SH-SY5Y (cell line): ENCODE measurements at regions not wholly inside any gene's neighbourhood (a gene's known extent, or its start where the extent isn't known, plus 50 kb on each side); places are given as distances from the start of the nearest gene placed in this dataset.

ENCODE experiments used
- GATA2 ChIP-seq: IDR thresholded peaks from 2 replicates; pipeline ENCODE4 v1.6.1; 2011; ENCODE audit warnings: mild to moderate bottlenecking, low read depth, low read length
- GATA3 ChIP-seq: IDR thresholded peaks from 2 replicates; pipeline ENCODE4 v1.6.1; 2011; ENCODE audit warnings: low read depth, mild to moderate bottlenecking, low read length, moderate library complexity

DNA sequence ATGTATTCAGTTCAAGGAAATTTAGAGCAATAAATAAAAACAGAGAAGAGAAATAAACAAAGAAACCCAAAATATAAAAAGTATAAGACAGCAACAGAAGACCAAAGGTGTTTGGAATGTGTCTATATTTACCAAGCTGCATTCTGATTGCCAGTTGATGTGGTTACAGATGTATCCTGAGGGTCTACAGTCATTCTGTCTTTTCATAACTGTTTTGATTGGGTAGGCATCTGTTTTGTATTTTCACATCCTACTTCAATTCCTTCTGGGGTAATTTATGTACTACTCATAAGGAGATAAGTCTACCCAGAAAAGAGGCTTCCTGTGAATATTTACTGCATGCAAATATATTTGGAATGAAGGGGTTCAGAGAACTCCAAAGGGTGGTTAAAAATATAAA is 596.8 kb upstream of the GCFC2 start:
- TF ChIP-seq GATA2 (no peak), GATA3 (no peak)

DNA sequence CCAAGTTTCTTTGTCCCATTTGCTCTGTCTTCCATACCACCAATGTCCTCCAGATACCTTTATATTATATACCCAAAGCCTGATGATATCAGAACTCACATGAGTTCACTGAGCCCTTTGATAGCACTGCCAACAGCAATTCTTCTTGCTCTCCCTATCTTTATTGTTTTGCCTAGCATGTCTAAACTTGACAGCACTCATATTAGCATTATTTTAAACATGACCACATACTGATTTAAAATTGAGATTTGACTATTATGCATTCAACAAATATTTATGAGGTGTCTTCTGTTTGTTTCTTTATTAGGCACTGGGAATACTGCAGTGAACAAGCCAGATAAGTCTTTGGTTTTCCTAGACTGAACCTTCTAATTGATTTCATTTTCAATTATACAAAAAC is 587.3 kb upstream of the GCFC2 start:
- no peak for TF ChIP-seq GATA3
- TF ChIP-seq GATA2: no peak

DNA sequence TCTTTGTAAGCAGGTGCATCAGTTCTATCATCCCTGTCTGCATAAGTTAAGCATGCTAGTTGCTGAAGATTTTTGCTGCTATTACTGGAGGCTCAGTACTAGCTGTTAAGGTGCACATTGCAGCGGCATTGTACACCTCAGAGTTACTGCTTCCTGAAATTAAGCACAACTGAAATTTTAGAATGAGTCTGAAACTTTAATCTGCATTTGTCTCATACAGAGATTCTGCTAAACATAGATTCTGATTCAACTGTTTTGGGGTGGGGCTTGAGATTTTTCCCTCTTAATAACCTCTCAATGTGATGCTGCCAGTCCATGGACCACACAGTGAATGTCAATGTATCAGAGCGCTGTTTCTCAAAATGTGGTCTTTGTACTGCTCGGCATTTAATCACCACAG is 585.7 kb upstream of the GCFC2 start:
- TF ChIP-seq GATA2 (no peak), GATA3 (no peak)

DNA sequence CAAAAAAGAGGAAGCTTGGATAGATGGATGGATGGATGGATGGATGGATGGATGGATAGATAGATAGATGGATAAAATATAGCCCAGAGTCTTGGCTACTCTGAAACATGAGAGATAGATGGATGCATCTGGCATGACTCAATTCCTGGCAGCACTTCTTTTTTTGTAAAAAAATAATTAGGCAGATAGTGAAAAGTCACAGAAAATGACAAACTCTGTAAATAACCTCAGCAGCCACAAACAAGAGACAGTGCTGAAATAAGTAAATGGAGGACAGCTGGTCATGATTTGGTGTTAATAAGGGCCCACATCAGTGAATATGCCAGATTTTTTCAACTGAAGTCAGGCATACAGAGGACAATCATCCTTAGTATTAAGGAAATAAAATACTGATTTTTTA is 585.0 kb upstream of the GCFC2 start:
- TF ChIP-seq GATA2: peak; percentile 27; the same call in 1 of the 2 replicates
- TF ChIP-seq GATA3: no peak

DNA sequence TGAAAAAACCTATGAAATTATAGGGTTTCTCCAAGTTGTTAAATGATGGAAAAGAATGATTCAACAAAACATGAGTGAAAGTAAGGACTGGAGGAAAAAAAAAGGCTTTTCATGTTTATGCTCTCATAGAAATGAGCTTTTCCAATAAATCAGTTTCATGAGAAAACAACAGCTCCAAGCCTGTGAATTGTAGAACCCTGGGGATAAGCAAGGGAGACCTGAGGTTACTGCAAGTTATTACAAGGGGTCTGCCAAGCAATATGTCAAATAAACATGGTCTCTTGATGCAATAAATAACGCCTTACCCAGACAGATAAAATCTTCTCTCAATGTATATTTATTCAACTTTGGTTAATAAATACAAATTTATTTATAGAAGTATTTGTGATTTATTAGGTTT is 577.9 kb upstream of the GCFC2 start:
- TF ChIP-seq GATA2: no peak
- no peak for TF ChIP-seq GATA3

DNA sequence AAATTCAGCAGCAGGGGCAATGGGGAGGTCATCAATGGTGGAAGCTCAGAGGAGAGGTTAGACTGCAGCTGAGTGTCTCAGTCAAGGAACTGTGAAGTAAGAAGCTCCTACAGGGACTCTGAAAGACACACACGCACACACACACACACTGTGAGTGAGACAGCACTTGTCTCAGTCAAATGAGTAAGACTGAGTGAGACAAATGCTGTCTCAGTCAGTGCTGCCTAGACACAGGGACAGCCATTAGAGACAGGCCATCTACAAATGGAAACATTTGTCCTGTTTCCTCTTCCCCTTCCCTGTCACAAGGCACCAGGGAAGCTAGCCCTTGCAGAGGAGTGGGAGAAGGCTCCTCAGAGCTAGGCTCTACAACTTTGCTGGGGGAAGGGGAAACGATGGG is 577.4 kb upstream of the GCFC2 start:
- TF ChIP-seq GATA3: no peak
- TF ChIP-seq GATA2: no peak

DNA sequence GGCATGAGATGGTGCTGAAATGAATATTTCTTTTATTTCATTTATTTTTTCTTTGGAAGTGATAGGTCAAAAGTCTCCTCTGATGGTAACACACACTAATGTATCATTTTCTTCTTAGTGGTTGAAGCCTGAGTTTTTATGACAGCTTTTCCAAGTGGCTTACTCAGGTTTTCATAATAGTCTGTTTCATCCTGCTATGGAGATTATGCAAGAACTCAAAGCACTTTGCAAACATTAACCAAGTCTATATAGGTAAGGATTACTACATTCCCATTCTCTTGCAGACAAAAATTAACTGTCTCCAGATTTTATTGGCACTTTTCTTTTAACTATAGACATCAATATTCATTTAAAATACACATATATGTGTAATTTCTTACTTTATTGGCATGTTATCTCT is 572.6 kb upstream of the GCFC2 start:
- TF ChIP-seq GATA2 (no peak), GATA3 (no peak)

DNA sequence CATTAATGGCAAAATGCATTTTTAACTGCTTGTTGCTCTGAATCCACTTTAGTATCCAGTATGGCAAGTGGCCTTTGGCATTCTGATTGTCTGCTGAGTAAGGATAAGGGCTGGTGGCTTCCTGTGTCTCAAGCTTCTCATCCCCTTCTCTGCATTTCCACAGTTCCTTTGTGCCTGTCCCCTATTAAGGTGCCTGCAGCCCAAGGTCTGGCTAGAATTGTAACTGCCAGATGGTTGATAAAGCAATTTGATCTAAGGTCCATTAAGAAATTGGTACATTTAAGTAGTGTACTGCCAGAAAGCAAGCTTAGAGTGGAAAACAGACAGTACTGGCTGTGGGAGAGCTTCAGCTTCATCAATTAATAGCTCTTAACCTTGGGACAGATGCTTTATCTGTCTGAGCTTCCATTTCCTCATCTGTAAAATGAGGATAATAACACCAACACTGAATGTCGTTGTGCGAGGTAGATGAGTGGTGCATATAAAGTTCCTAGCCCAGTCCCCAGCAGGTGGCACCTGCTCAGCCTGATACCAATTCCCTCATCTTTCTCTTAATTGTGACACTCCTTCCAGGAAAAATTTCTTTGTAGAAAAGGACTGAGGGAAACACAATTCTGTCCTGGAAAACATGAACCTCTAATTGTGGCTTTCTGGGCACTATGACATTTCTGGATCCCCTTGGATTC is 570.6 kb upstream of the GCFC2 start:
- TF ChIP-seq GATA2: peak; percentile 44
- TF ChIP-seq GATA3: 0 out of 2 replicates have a peak, but pooled peaks have one; percentile 11

DNA sequence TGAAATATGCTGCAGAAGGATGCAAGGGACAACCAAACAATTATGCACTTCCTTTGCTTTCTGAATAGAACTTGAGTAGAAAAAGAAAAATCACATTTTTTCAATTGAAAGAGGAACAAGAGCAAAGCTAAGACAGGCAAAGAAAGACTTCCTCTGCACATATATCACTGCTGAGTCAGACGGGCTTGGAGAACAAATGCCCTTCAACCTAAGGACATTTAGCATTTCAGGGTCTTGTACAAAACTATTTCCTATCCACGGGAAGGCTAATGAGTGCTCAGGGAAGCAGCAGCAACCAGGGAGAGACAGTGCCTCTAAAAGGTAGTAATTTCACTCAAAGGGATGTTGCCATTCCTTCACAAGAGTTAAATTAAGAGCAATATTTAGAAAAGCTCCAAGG is 570.0 kb upstream of the GCFC2 start:
- no peak for TF ChIP-seq GATA3
- no peak for TF ChIP-seq GATA2

DNA sequence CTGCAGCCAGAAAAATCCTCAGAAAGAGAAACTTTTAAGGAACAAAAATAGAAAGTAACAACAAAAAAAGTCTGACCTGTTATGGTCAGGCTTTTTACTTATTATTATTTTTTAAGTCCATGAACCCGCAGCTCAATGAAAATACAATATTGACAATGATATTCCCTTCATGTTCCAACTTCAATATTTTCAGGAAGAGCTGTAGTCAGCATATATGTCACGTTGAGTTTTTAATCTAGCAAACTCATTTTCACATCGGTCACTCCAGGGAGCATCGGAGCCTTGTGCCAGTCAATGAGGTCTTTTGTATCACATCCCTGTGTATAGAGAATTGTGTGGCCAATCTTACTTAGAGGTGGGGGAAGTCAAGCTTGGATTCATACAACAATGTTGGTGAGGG is 568.4 kb upstream of the GCFC2 start:
- TF ChIP-seq GATA2: no peak

DNA sequence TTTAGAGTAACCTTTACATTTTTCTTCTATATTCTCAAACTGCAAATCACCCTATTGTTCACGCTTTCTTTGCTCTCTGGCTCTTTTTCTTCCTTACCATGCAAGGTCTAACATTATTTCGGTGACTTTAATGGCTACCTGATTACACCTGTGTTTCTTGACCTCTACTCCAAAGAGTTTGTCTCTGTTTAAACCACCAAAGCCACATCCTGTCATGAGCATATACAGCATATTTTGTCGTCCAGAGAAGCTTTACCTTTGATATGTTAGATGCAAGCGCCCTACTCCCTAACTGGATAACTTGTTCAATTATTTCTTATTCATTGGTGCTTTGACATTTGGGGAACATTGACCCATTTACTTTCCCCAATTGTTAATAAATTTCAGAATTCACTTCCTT is 565.1 kb upstream of the GCFC2 start:
- TF ChIP-seq GATA2 (no peak), GATA3 (no peak)

DNA sequence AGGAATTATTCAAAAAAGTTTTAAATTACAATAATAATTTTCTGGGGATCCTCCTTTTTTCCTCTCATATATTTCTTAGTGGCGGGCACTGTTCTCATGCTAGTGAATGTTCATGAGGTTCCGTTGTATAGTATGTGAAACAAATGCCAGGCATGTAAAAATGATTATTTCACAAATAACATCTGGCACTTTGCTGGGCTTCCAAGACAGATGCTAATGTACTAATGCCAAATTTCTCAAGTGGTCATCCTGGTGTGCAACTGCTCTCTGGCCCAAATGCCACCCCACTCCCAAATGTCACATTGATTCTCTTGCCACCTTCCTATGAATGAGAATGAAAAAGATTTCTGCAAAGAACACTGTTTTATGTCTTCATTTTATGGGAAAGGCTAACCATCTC is 564.0 kb upstream of the GCFC2 start:
- no peak for TF ChIP-seq GATA3
- no peak for TF ChIP-seq GATA2

DNA sequence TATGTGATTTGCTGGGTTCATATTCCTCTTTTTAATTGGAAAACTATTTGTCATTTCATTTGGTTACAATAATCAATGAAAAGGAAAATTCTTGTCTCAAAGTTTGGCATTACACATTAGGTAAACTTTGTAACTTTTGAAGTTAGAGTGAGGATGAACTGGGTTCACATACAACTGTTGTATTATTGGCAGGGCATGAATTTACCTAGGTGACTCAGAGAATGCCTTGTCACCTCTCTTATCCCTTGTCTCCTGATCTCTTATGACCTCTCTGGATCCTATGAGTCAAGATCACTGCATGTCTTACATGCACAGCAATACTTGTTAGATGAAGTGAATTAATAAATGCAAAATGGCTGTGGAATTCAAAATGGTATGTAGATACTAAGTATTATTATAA is 563.4 kb upstream of the GCFC2 start:
- TF ChIP-seq GATA3 (no peak), GATA2 (no peak)

DNA sequence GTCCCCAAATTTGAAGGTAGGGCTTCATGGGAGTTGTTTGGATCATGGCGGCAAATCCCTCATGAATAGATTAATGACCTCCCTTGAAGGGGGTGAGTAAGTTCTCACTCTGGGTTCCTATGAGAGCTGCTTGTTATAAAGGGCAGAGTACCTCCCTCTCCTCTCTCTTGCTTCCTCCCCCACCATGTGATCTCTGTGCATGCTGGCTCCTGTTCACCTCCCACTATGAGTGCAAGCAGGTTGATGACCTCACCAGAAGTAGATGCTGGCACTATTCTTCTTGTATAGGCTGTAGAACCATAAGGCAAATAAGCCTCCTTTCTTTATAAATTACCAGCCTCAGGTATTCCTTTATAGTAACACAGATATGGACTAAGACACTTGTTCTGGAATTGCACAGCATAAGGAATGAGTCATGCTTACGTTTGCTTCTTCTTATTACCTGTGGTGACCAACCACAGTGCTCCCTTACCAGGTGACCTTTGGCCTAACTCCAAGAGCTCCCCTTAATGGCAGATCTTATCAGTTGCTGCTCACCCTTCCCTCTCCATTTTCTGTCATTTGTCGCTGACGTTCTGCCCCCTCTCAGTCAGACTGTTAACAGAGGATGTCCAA is 559.5 kb upstream of the GCFC2 start:
- TF ChIP-seq GATA2 (no peak), GATA3 (no peak)

DNA sequence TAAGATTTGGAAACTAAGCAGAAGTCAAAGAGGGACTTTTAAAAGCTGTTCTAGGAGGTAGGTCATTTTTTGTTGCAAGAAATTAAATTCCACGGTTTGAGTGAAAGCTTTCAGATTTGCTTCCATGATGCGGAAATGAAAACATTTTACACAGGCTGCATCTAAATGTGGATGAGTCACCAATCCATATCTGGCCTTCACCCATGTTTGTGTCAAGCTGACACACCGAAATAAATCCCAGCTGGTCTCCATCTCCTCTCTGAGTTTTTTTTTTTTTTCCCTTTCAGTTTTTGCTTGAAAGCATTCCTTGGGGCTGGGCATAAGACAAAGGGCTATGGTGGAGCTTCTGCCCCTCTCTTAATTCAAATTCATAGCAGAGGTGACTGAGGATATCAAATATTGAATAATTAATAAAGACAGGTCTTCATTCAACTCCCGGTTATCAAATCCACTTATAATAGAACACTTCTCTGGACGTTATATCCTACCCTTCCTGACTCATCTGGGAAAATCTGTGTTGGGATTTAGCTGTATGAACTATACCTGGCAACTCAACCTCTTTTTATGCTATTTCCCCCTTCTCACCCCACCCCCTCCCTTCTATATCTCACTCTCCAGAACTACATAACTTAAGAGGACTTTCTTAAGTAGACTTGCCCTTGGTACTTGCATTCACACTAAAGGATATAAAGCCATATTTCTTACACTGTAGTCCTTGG is 558.3 kb upstream of the GCFC2 start:
- TF ChIP-seq GATA2 (0 out of 2 replicates have a peak, but pooled peaks have one; percentile 19), GATA3 (no peak)

DNA sequence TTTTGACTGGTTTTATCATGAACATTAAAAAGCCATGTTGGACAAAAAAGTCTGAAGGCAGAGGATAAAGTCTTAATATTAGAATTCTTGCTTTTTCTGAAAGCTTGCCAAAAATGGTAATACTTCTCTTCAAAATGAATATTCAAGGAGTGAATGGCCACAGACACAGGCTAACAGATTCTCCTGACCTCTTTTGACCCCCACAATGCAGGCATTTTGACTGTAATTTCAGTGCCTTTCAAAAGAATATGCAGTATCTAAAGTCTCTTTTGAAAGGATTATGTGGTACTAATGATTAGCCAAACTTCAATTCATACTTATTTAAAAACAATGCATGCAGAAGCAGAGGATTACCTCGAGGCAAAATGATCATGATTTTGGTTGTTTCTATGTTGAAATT is 557.8 kb upstream of the GCFC2 start:
- TF ChIP-seq GATA3: no peak
- no peak for TF ChIP-seq GATA2
